HCT116 (cell line): ENCODE measurements at regions not wholly inside any gene's neighbourhood (a gene's known extent, or its start where the extent isn't known, plus 50 kb on each side); places are given as distances from the start of the nearest gene placed in this dataset.

Experiments used
- ATAC-seq: fragments of 200-7000 bp; cut with Tn5 transposase; 2 replicates; pipeline ENCODE4 v1.9.1; 2020; ENCODE audit warnings: mild to moderate bottlenecking, moderate library complexity
- BruUV-seq: library from RNA; stranded (reverse); fragments of 400-500 nt; replicated peaks from 2 replicates; lab custom pipeline; 2021; lab: Mats Ljungman, UMichigan
- CTCF ChIA-PET: fragments of 300-600 bp; sonication (Branson Sonifier 250); formaldehyde crosslinking; loops from one replicate; lab custom pipeline; 2021; ENCODE audit warnings: antibody characterized with exemption; lab: Charles Lee
- POLR2A ChIA-PET: fragments of 300-600, 350-600 bp; sonication (Branson Sonifier 250); formaldehyde crosslinking; loops from one replicate; lab custom pipeline; 2021; ENCODE audit warnings: antibody characterized with exemption; lab: Charles Lee
- RAD21 ChIA-PET, 2 experiments: fragments of 300-600 bp; sonication (Branson Sonifier 250); formaldehyde crosslinking; loops; one replicate each; lab custom pipeline; 2023; ENCODE audit warnings: low total read pairs in 2 of 2; ENCODE audit not compliant: uncharacterized antibody in 2 of 2, unreplicated experiment in 2 of 2, low non-redundant PET in 1 of 2; lab: Charles Lee
- DNase-seq: peaks from one replicate; pipeline ENCODE4 v3.0.0-alpha.2; 2010; ENCODE audit warnings: low read depth, low spot score
- H2AFZ ChIP-seq: fragments of 200-600 bp; shearing (Covaris generic), sonication (generic); 2 replicates; pipeline ENCODE4 v1.6.1; 2017; ENCODE audit warnings: low read depth, mixed run types, mixed read lengths, antibody characterized with exemption, low read length; ENCODE audit not compliant: poor library complexity, severe bottlenecking
- H3K27ac ChIP-seq: 2 replicates; pipeline ENCODE4 v1.5.1; 2012; ENCODE audit warnings: low read depth, low read length
- H3K27me3 ChIP-seq: fragments of 200-600 bp; sonication (generic); 2 replicates; pipeline ENCODE4 v1.6.1; 2016; ENCODE audit warnings: mixed run types, low read length, mixed read lengths; ENCODE audit not compliant: insufficient read depth
- H3K36me3 ChIP-seq, 2 experiments: fragments of 200-500 bp in 1 of 2; fragments of 200-600 bp in 1 of 2; sonication (Bioruptor generic) in 1 of 2; sonication (generic) in 1 of 2; 2 replicates each; pipeline versions ENCODE4 v1.5.1 to v1.6.1; 2014 to 2016; ENCODE audit warnings: low read length in 2 of 2, inconsistent platforms in 1 of 2, mixed read lengths in 1 of 2, mixed run types in 1 of 2; ENCODE audit not compliant: insufficient read depth in 2 of 2, control insufficient read depth in 1 of 2
- H3K4me1 ChIP-seq, 2 experiments: fragments of 200-600 bp in 1 of 2; sonication (generic) in 1 of 2; 2 replicates each; pipeline versions ENCODE4 v1.5.1 to v1.6.1; 2012 to 2017; ENCODE audit warnings: low read length in 2 of 2, inconsistent platforms in 1 of 2, mild to moderate bottlenecking in 1 of 2, mixed read lengths in 1 of 2, mixed run types in 1 of 2, moderate library complexity in 1 of 2; ENCODE audit not compliant: insufficient read depth in 2 of 2, control insufficient read depth in 1 of 2
- H3K4me2 ChIP-seq: fragments of 200-600 bp; sonication (generic); 2 replicates; pipeline ENCODE4 v1.6.1; 2017; ENCODE audit warnings: mixed run types, low read length, mixed read lengths
- H3K4me3 ChIP-seq, 2 experiments: fragments of 200-600 bp in 1 of 2; sonication (generic) in 1 of 2; replicated peaks in 1 of 2; 2 replicates each; pipeline ENCODE4 v1.5.1; 2011 to 2016; ENCODE audit warnings: low read length in 2 of 2, control low read depth in 1 of 2, low read depth in 1 of 2, mild to moderate bottlenecking in 1 of 2, mixed read lengths in 1 of 2, mixed run types in 1 of 2
- H3K79me2 ChIP-seq: fragments of 200-600 bp; sonication (generic); 2 replicates; pipeline ENCODE4 v1.6.1; 2017; ENCODE audit warnings: mild to moderate bottlenecking, mixed run types, low read length, moderate library complexity, mixed read lengths; ENCODE audit not compliant: insufficient read depth
- H3K9ac ChIP-seq: fragments of 200-600 bp; sonication (generic); 2 replicates; pipeline ENCODE4 v1.6.1; 2016; ENCODE audit warnings: low read length, mixed read lengths
- H3K9me2 ChIP-seq: fragments of 200-600 bp; sonication (generic), shearing (Covaris generic); 2 replicates; pipeline ENCODE4 v1.6.1; 2017; ENCODE audit warnings: mixed run types, mild to moderate bottlenecking, moderate library complexity; ENCODE audit not compliant: insufficient read depth
- H3K9me3 ChIP-seq, 2 experiments: fragments of 200-500 bp in 1 of 2; fragments of 200-600 bp in 1 of 2; sonication (Bioruptor generic) in 1 of 2; sonication (generic) in 1 of 2; 2 replicates each; pipeline ENCODE4 v1.6.1; 2014 to 2017; ENCODE audit warnings: low read length in 2 of 2, mixed read lengths in 2 of 2, inconsistent platforms in 1 of 2, low read depth in 1 of 2, mild to moderate bottlenecking in 1 of 2, mixed run types in 1 of 2, moderate library complexity in 1 of 2; ENCODE audit not compliant: control insufficient read depth in 1 of 2, insufficient read depth in 1 of 2
- H4K20me1 ChIP-seq: fragments of 200-600 bp; sonication (generic), shearing (Covaris generic); 2 replicates; pipeline ENCODE4 v1.6.1; 2017; ENCODE audit warnings: mixed run types, mild to moderate bottlenecking, moderate library complexity; ENCODE audit not compliant: insufficient read depth
- CBX3 ChIP-seq: IDR thresholded peaks from 2 replicates; pipeline ENCODE4 v1.6.1; 2012; ENCODE audit warnings: low read depth
- CEBPB ChIP-seq: IDR thresholded peaks from 2 replicates; pipeline ENCODE4 v1.6.1; 2012; ENCODE audit warnings: low read depth
- CTCF ChIP-seq, 3 experiments: fragments of 200-600 bp in 1 of 3; sonication (generic) in 1 of 3; IDR thresholded peaks in 2 of 3; conservative IDR thresholded peaks in 1 of 3; 2 replicates each; pipeline ENCODE4 v1.5.1; 2012 to 2017; ENCODE audit warnings: low read depth in 2 of 3, low read length in 2 of 3, antibody characterized with exemption in 1 of 3, borderline replicate concordance in 1 of 3, control low read depth in 1 of 3, mild to moderate bottlenecking in 1 of 3, mixed read lengths in 1 of 3, mixed run types in 1 of 3, moderate library complexity in 1 of 3; ENCODE audit not compliant: insufficient read depth in 1 of 3
- EGR1 ChIP-seq: IDR thresholded peaks from 2 replicates; pipeline ENCODE4 v1.6.1; 2012; ENCODE audit warnings: low read depth
- ELF1 ChIP-seq: IDR thresholded peaks from 2 replicates; pipeline ENCODE4 v1.6.1; 2012; ENCODE audit warnings: low read depth, borderline replicate concordance
- EZH2 ChIP-seq: fragments of 200-600 bp; sonication (generic); IDR thresholded peaks from 2 replicates; pipeline ENCODE4 v1.6.1; 2017; ENCODE audit warnings: antibody characterized with exemption, mixed run types
- EZH2phosphoT487 ChIP-seq: fragments of 200-600 bp; IDR thresholded peaks from 2 replicates; pipeline ENCODE4 v1.6.1; 2018; ENCODE audit warnings: antibody characterized with exemption, borderline replicate concordance
- FOSL1 ChIP-seq: IDR thresholded peaks from 2 replicates; pipeline ENCODE4 v1.6.1; 2012; ENCODE audit warnings: low read depth
- POLR2AphosphoS5 ChIP-seq: IDR thresholded peaks from 2 replicates; pipeline ENCODE4 v1.6.1; 2011; ENCODE audit warnings: mild to moderate bottlenecking, low read depth, low read length, moderate library complexity
- RAD21 ChIP-seq: IDR thresholded peaks from 2 replicates; pipeline ENCODE4 v1.6.1; 2012; ENCODE audit warnings: low read depth, mild to moderate bottlenecking
- ZBTB33 ChIP-seq: IDR thresholded peaks from 2 replicates; pipeline ENCODE4 v1.6.1; 2011; ENCODE audit warnings: mild to moderate bottlenecking, low read length, moderate library complexity; ENCODE audit not compliant: insufficient replicate concordance; ENCODE audit errors: extremely low read depth
- ZFX ChIP-seq: fragments of 450-650 bp; IDR thresholded peaks from 2 replicates; pipeline ENCODE4 v1.6.1; 2017
- intact Hi-C: fragments of 100-400 bp; cut with micrococcal nuclease; formaldehyde crosslinking; loops from 2 replicates; pipeline ENCODE4 v1.10.0; 2022
- TF ChIP-seq, protein P1 (sequence below): IDR thresholded peaks from 2 replicates; pipeline ENCODE4 v1.6.1; 2012

DNA sequence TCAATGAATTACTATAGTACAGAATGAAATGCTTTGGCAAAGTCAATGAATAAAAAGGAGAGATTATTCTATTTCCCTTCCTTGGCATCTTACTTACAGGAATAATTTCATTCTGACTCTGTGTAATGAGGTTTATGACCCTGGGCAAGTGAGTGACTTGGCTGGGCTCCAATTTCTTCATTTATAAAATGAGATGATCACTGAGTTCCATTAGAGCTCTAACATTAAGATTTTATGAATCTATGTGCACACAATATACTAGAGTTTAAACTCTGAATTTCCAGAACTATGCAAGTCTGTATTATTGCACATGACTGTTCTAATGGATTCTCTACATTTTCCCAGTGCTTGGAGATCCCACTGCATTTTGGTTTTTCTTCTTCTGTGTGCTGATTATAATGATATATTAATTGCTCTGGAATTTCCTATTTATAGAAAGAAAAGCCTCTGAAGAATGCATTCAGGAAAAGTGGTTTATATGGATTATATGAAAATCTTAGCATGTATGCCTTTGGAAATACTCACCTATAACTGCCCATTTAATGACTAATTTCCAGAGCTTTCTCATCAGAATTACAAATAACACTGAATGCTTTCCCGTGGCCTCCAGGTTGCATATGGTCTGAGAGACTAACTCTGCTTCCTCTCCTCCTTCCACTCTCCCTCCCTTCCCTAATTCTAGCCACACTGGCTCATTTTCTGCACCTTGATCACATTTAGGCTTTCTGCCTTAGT is 97.4 kb upstream of the CHRM3 start:
- no peaks in the 10 kb centered on the region for H3K36me3 ChIP-seq
- TF ChIP-seq EGR1 (no peak), ELF1 (no peak), CTCF (IDR thresholded peaks at IDR 0.05 in 2 of 3, conservative IDR thresholded peaks at IDR 0.05 in 1 of 3; ENCODE audit: borderline replicate concordance in 1 of 3, insufficient read depth in 1 of 3, low read depth in 2 of 3, low read length in 2 of 3) (no peak), CEBPB (no peak), ZFX (no peak), POLR2AphosphoS5 (no peak)
- TF ChIP-seq, protein P1, sequence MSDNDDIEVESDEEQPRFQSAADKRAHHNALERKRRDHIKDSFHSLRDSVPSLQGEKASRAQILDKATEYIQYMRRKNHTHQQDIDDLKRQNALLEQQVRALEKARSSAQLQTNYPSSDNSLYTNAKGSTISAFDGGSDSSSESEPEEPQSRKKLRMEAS, result no peak
- ChIA-PET CTCF (no interaction called here), RAD21 (no interaction called here), POLR2A (no interaction called here)
- intact Hi-C loops, result no loop called here
- no peaks in the 10 kb centered on the region for H3K4me1 ChIP-seq
- H2AFZ ChIP-seq, result no peak overlapping the region
- DNase-seq (no peak), ATAC-seq (no peak)
- no peaks in the 10 kb centered on the region for H3K27me3 ChIP-seq
- BruUV-seq, result no TSS peak
- no peak overlapping the region for H3K27ac ChIP-seq
- H3K9me3 ChIP-seq, result peaks cover 9 to 22% of the 10 kb centered on the region in 2 experiments; a peak in 2 of 4 replicates
- no peaks in the 10 kb centered on the region for H4K20me1 ChIP-seq
- H3K4me3 ChIP-seq, result no peak overlapping the region
- no peak overlapping the region for H3K4me2 ChIP-seq
- H3K9me2 ChIP-seq, result no peaks in the 10 kb centered on the region
- H3K79me2 ChIP-seq, result no peaks in the 10 kb centered on the region
- H3K9ac ChIP-seq, result no peak overlapping the region

DNA sequence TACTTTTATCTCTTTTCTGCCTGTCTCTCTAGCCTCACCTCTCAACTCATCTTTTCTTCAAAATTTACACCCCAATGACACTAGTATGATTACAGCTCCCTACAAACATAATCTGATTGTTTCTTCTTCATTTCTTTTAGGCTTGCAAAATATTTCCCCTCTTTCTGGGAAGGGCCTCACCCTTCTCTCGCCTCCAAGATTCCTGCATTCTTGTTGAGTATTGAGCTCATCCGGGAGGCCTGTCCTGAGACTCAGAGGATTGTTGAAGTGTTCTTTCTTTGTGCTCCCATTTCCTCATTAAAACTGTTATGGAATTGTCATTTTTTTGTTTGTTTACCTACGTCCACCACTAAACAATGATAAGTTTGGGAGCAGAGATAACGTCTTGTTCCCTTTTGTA is 99.1 kb upstream of the CHRM3 start:
- H2AFZ ChIP-seq, result no peak overlapping the region
- no peaks in the 10 kb centered on the region for H4K20me1 ChIP-seq
- no peak overlapping the region for H3K27ac ChIP-seq
- no peak overlapping the region for H3K4me3 ChIP-seq
- CTCF ChIA-PET, result no interaction called here
- intact Hi-C loops, result no loop called here
- BruUV-seq, result no TSS peak
- POLR2A ChIA-PET, result no interaction called here
- peaks cover 9 to 23% of the 10 kb centered on the region in 2 experiments; a peak in 2 of 4 replicates for H3K9me3 ChIP-seq
- H3K36me3 ChIP-seq, result no peaks in the 10 kb centered on the region
- DNase-seq (no peak), ATAC-seq (no peak)
- H3K4me2 ChIP-seq, result no peak overlapping the region
- no peaks in the 10 kb centered on the region for H3K9me2 ChIP-seq
- no peaks in the 10 kb centered on the region for H3K79me2 ChIP-seq
- H3K4me1 ChIP-seq, result no peaks in the 10 kb centered on the region
- no peak overlapping the region for H3K9ac ChIP-seq
- RAD21 ChIA-PET, result no interaction called here
- H3K27me3 ChIP-seq, result no peaks in the 10 kb centered on the region
- TF ChIP-seq ZBTB33, result no peak
- TF ChIP-seq, protein P1, result no peak
- TF ChIP-seq EZH2phosphoT487, result no peak
- no peak for TF ChIP-seq EZH2
- TF ChIP-seq RAD21, result no peak
- TF ChIP-seq FOSL1, result no peak
- TF ChIP-seq CBX3, result no peak
- no peak for TF ChIP-seq CTCF (IDR thresholded peaks at IDR 0.05 in 2 of 3, conservative IDR thresholded peaks at IDR 0.05 in 1 of 3; ENCODE audit: borderline replicate concordance in 1 of 3, insufficient read depth in 1 of 3, low read depth in 2 of 3, low read length in 2 of 3)
